ENCODE measurements at regions not wholly inside any gene's neighbourhood (a gene's known extent, or its start where the extent isn't known, plus 50 kb on each side); places are given as distances from the start of the nearest gene placed in this dataset.

DNA sequence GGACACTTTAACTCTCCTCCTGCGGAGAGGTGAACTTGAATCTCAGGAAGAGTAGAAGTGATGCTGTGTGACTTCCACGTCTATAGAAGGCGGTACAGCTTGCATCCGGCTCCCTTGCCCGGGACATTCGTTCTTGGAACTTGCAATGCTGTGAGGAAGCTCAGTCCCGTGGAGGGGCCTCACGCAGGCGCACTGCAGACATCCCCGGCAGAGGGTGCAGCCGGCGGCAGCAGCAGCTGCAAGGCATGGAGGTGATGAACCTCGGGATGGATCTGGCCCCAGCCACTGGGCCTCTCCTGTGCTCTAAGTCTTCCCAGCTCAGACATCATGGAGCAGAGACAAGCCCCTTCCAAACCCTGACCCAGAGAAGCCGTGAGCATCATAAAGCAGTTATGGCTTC lies 61.8 kb upstream of the SOD1 start:
- no peak for DNase-seq (ENCODE audit: low read depth, low spot score)
- POLR2A ChIA-PET: no interaction called here
- CTCF ChIA-PET: interaction anchor here (0.6 to 12.8 kb wide), 4 partner anchors 17 to 499 kb away, joined by 3 to 150 read pairs (median 6); no protein-coding TSS in a partner anchor
- no peak overlapping the region for H3K4me3 ChIP-seq (ENCODE audit: low read depth, low read length)
- TF ChIP-seq, protein P1, sequence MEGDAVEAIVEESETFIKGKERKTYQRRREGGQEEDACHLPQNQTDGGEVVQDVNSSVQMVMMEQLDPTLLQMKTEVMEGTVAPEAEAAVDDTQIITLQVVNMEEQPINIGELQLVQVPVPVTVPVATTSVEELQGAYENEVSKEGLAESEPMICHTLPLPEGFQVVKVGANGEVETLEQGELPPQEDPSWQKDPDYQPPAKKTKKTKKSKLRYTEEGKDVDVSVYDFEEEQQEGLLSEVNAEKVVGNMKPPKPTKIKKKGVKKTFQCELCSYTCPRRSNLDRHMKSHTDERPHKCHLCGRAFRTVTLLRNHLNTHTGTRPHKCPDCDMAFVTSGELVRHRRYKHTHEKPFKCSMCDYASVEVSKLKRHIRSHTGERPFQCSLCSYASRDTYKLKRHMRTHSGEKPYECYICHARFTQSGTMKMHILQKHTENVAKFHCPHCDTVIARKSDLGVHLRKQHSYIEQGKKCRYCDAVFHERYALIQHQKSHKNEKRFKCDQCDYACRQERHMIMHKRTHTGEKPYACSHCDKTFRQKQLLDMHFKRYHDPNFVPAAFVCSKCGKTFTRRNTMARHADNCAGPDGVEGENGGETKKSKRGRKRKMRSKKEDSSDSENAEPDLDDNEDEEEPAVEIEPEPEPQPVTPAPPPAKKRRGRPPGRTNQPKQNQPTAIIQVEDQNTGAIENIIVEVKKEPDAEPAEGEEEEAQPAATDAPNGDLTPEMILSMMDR (IDR thresholded peaks at IDR 0.05; ENCODE audit: insufficient read depth, low read length, missing control alignments): no peak

DNA sequence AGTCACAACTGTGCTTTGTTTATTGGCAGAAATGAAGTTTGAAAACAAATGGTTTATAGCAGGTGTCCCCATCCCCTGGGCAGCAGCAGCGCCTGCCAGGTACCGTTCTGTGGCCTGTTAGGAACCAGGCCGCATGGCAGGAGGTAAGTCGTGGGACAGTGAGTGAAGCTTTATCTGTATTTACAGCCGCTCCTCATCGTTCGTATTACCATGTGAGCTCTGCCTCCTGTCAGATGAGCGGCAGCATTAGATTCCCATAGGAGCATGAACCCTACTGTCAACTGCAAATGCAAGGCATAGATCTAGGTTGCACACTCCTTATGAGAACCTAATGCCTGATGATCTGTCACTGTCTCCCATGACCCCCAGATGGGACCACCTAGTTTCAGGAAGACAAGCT lies 63.4 kb upstream of the SOD1 start:
- no peak for DNase-seq (ENCODE audit: low read depth, low spot score)
- H3K4me3 ChIP-seq (ENCODE audit: low read depth, low read length): no peak overlapping the region
- CTCF ChIA-PET: interaction anchor here (1.7 to 12.8 kb wide), 4 partner anchors 8 to 397 kb away, joined by 5 to 150 read pairs (median 14); no protein-coding TSS in a partner anchor
- POLR2A ChIA-PET: no interaction called here
- TF ChIP-seq, protein P1 (IDR thresholded peaks at IDR 0.05; ENCODE audit: insufficient read depth, low read length, missing control alignments): no peak

DNA sequence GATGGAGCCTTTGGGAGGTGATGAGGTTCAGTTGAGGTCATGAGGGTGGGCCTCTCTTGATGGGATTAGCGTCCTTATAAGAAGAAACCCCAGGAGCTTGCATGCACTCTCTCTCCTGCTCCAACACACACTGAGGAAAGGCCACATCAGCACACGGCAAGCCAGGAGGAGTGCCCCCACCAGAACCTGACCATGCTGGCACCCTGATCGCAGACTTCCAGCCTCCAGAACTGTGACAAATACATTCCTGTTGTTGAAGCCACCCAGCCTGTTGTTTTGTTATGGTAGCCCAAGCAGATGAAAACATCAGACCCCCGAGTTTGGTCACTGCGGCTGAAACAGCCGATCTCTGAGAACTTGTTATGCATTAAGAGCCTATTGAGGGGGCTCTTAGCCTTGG lies 64.8 kb upstream of the SOD1 start:
- no peak for DNase-seq (ENCODE audit: low read depth, low spot score)
- no peak overlapping the region for H3K4me3 ChIP-seq (ENCODE audit: low read depth, low read length)
- POLR2A ChIA-PET: interaction anchor here (0.7 kb wide), 1 partner anchor 343 kb away, joined by 3 read pairs; no protein-coding TSS in a partner anchor
- CTCF ChIA-PET: interaction anchor here (1.0 to 12.8 kb wide), 5 partner anchors 8 to 396 kb away, joined by 3 to 150 read pairs (median 13); no protein-coding TSS in a partner anchor
- TF ChIP-seq, protein P1 (IDR thresholded peaks at IDR 0.05; ENCODE audit: insufficient read depth, low read length, missing control alignments): no peak

DNA sequence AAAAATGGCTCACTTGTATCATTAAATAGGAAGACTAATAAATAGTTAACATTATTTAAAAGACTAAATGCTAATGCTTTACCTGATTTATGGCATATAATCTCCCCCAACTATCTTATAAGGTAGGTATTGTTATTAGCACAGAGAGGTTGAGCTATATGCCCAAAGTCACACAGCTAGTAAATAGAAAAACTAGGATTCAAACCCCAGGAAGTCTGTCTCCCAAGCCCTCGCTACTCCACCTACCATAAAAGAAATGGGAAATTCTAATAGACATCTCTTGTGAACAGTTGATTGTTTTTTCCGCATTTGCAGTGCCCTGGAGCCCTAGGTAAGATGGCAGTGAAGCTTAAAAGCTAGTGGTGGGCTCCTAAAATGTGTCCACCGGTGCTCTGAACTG lies 65.2 kb upstream of the SOD1 start:
- DNase-seq (ENCODE audit: low read depth, low spot score): no peak
- H3K4me3 ChIP-seq (ENCODE audit: low read depth, low read length): no peak overlapping the region
- POLR2A ChIA-PET: no interaction called here
- CTCF ChIA-PET: interaction anchor here (1.0 to 12.8 kb wide), 5 partner anchors 9 to 396 kb away, joined by 3 to 150 read pairs (median 13); no protein-coding TSS in a partner anchor
- TF ChIP-seq, protein P1 (IDR thresholded peaks at IDR 0.05; ENCODE audit: insufficient read depth, low read length, missing control alignments): no peak

DNA sequence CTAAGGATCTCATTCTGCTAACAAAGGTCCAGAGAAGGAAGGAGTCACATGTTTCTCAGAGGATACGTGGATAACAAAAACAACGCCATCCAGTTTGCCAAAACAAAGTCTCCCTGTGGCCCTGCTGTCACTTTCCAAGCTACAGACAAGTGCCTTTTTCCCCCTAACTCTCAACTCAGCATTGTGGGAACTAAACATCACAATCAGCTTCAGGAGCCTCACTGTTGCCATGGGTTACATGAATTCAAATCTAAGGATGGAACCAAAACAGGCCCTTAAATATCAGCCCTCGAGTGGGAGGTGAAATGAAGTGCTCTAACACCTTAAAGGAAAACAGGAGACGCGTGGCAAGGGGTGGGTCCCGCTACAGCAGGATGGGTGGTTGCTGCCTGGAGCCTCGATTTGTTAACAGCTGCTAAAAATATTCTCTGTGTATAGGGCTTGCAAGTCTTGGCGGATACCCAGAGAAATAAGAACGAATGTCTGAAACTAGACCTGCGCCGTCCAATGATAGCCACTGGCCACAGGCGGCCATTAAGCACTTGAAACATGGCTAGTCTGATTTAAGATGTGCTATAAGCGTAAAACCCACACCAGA lies 66.4 kb upstream of the SOD1 start:
- POLR2A ChIA-PET: no interaction called here

DNA sequence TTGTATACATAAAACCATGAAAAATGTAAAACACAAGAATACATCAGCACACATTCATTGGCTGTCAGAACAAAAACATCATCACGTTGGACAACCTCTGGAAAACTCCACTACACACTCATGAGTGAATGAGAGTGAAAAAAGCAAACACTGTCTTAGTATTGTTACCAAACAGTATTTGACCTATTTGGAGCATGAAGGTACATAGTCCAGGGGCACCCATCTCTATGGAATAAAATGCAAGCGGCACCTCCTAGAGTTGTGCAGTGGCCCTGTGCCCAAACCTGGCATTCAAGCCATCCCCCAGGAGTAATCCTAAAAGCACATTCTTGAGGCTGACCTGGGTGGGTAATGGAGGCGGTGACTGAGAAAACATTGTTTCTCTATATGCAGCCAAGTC lies 67.0 kb upstream of the SOD1 start:
- TF ChIP-seq, protein P1 (IDR thresholded peaks at IDR 0.05; ENCODE audit: insufficient read depth, low read length, missing control alignments): no peak
- no peak overlapping the region for H3K4me3 ChIP-seq (ENCODE audit: low read depth, low read length)
- CTCF ChIA-PET: interaction anchor here (1.3 to 4.0 kb wide), 2 partner anchors 11 to 244 kb away, joined by 4 to 23 read pairs; no protein-coding TSS in a partner anchor
- POLR2A ChIA-PET: no interaction called here
- no peak for DNase-seq (ENCODE audit: low read depth, low spot score)

More for the DNA sequence above, 66.4 kb upstream of the SOD1 start:
- TF ChIP-seq, protein P1 (IDR thresholded peaks at IDR 0.05; ENCODE audit: insufficient read depth, low read length, missing control alignments): no peak
- no peak overlapping the region for H3K4me3 ChIP-seq (ENCODE audit: low read depth, low read length)
- CTCF ChIA-PET: interaction anchor here (1.3 to 4.0 kb wide), 3 partner anchors 11 to 245 kb away, joined by 4 to 23 read pairs (median 15); no protein-coding TSS in a partner anchor
- DNase-seq (ENCODE audit: low read depth, low spot score): no peak
